Peyer's patch (tissue), 4 donors: ENCODE measurements at regions not wholly inside any gene's neighbourhood (a gene's known extent, or its start where the extent isn't known, plus 50 kb on each side); places are given as distances from the start of the nearest gene placed in this dataset.

Experiments
- DNase-seq, 3 donors: peaks; one replicate each; pipeline ENCODE4 v3.0.0-alpha.2; 2017 to 2019
- H3K27ac ChIP-seq, 4 donors: fragments of 200-600 bp; sonication (generic); one replicate each; pipeline ENCODE4 v1.5.1; 2016 to 2019
- H3K27me3 ChIP-seq, 2 donors: fragments of 200-600 bp; sonication (generic); one replicate each; pipeline ENCODE4 v1.5.1; 2019
- H3K36me3 ChIP-seq, 3 donors: fragments of 200-600 bp; sonication (generic); one replicate each; pipeline ENCODE4 v1.5.1; 2016 to 2019
- H3K4me1 ChIP-seq, 4 donors: fragments of 200-600 bp; sonication (generic); one replicate each; pipeline ENCODE4 v1.5.1; 2016 to 2019
- H3K4me3 ChIP-seq, 4 donors: fragments of 200-600 bp; sonication (generic); 1 replicate in 3 of 4; 2 replicates in 1 of 4; pipeline ENCODE4 v1.5.1; 2016 to 2019; ENCODE audit warnings: mild to moderate bottlenecking in 1 of 4
- H3K9me3 ChIP-seq, 4 donors: fragments of 200-600 bp; sonication (generic); one replicate each; pipeline ENCODE4 v1.5.1; 2016 to 2019; ENCODE audit warnings: mild to moderate bottlenecking in 1 of 4
- POLR2A ChIP-seq, 2 donors: fragments of 450-650 bp; IDR thresholded peaks; one replicate each; pipeline ENCODE4 v1.5.1; 2017; ENCODE audit warnings: antibody characterized with exemption in 2 of 2, mild to moderate bottlenecking in 2 of 2, moderate library complexity in 2 of 2
- TF ChIP-seq, protein P1 (sequence below), 6 experiments: fragments of 450-650 bp in 4 of 6; fragments of 200-600 bp in 2 of 6; sonication (generic) in 1 of 6; IDR thresholded peaks; one replicate each; pipeline ENCODE4 v1.5.1; 2017 to 2019; ENCODE audit warnings: antibody characterized with exemption in 6 of 6, mild to moderate bottlenecking in 3 of 6, moderate library complexity in 1 of 6

DNA sequence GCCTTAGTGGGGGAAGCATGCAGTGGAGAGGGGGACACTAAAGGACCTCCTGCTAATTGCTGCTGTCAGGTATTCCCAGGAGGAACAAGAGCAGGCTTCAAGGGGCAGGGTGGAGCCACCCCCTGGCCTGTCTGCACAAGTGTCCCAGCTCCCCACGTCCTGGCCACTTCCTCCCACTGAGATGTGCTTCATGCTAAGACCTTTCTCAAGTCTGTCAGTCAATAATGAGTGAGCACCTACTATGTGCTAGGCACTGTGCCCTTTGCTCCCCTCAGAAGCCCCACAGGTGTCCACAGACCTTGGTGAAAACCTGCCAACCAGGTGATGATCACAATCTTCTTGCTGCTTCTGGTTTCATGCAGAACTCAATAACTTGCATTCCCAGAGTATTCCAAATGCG is 147.9 kb downstream of the UNC5CL start:
- H3K4me3 ChIP-seq, result no peak overlapping the region
- no peaks in the 10 kb centered on the region for H3K36me3 ChIP-seq
- DNase-seq, result no peak
- no peaks in the 10 kb centered on the region for H3K4me1 ChIP-seq
- no peak overlapping the region for H3K27ac ChIP-seq
- TF ChIP-seq, protein P1, sequence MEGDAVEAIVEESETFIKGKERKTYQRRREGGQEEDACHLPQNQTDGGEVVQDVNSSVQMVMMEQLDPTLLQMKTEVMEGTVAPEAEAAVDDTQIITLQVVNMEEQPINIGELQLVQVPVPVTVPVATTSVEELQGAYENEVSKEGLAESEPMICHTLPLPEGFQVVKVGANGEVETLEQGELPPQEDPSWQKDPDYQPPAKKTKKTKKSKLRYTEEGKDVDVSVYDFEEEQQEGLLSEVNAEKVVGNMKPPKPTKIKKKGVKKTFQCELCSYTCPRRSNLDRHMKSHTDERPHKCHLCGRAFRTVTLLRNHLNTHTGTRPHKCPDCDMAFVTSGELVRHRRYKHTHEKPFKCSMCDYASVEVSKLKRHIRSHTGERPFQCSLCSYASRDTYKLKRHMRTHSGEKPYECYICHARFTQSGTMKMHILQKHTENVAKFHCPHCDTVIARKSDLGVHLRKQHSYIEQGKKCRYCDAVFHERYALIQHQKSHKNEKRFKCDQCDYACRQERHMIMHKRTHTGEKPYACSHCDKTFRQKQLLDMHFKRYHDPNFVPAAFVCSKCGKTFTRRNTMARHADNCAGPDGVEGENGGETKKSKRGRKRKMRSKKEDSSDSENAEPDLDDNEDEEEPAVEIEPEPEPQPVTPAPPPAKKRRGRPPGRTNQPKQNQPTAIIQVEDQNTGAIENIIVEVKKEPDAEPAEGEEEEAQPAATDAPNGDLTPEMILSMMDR (IDR thresholded peaks at IDR 0.05), result no peak
- TF ChIP-seq POLR2A (IDR thresholded peaks at IDR 0.05), result no peak
- H3K27me3 ChIP-seq, result no peaks in the 10 kb centered on the region
- no peaks in the 10 kb centered on the region for H3K9me3 ChIP-seq

DNA sequence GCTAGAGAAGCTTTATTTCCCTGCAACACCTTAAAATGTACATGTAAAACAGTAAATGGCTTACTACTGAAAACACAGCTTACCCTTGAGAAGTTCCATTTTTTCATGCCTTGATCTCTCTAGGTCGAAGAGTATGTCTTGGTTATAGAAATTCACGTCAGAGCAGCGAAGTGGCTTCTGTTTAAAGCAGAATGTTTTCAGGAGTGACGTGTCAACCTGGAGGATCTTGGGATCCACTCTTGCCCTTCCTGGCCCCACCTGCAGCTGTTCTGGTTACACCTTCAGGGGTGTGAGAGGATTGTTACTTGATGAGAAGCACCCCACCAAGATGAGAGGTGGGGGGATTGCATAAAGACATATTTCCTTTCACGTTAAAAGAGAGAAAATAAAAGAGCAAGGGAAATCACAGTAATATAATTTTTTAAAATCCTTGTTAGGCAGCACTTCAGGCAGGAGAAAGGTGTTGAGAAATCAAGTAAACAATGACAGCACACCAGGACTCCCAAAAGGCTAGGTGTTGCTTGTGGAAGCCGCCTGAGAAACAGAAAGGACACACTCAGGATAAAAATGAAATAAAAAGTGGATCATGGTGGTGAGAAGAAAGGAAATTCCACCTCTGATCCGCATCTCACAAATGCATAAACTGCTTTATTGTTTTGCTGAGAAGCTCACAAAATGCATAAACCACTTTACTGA is 149.7 kb downstream of the UNC5CL start:
- Histone ChIP-seq H3K4me3 (no peak overlapping the region), H3K9me3 (no peaks in the 10 kb centered on the region), H3K36me3 (no peaks in the 10 kb centered on the region), H3K4me1 (no peaks in the 10 kb centered on the region), H3K27ac (no peak overlapping the region), H3K27me3 (no peaks in the 10 kb centered on the region)
- DNase-seq, result no peak
- TF ChIP-seq, protein P1 (IDR thresholded peaks at IDR 0.05), result no peak
- no peak for TF ChIP-seq POLR2A (IDR thresholded peaks at IDR 0.05)

DNA sequence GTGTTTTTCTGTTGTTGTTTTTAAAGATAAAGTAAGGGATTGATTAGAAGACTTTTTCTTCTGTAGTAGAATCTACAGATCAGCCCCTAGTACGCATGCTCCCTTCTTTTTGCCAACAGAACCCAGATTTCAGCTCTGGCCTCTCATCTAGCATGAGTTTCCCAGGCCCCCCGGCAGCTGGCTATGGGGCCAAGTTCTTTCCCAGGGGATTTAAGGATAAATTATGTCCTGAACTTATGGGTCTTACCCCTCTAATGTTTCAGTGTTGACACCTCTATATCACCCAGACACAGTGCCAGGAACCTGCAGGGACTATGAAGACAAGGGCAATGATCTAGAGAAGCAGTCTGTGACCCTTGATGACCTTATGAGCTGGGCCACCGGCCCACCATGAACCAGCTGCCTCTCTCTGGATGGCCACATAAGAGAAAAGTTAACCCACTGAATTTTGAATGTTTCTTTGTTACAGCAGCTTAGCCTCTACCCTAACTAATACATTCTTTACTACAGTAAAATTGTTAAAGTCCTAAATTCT is 150.5 kb downstream of the UNC5CL start:
- H3K27me3 ChIP-seq, result no peaks in the 10 kb centered on the region
- no peak for DNase-seq
- H3K9me3 ChIP-seq, result no peaks in the 10 kb centered on the region
- H3K36me3 ChIP-seq, result no peaks in the 10 kb centered on the region
- H3K27ac ChIP-seq, result no peak overlapping the region
- no peak overlapping the region for H3K4me3 ChIP-seq
- TF ChIP-seq, protein P1 (IDR thresholded peaks at IDR 0.05), result no peak
- no peak for TF ChIP-seq POLR2A (IDR thresholded peaks at IDR 0.05)
- no peaks in the 10 kb centered on the region for H3K4me1 ChIP-seq

DNA sequence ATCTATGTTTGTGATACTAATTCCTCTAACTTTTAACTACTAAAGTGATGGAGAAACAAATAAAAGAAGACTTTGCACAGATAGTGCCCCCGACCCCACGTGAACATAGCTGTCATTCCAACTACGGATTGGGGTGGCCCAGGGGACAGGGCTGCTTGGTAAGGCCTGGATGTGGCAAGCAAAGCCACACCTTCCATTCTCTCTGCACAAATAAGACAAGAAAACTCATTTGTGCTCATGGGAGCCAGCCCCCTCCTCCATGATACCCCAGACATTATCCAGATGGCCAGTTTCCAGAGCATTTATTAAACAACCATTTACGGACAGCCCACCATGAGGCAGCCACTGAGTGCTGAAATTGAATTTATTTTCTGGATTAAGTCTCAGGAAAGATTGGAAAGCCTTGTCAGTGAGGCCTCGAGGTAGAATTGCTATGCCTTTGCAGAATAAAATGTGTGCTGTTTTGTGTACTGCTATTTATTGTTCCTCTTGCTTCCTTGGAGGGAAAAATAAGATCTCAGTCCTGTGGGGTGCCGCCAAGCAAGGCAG is 151.2 kb downstream of the UNC5CL start:
- TF ChIP-seq POLR2A (IDR thresholded peaks at IDR 0.05), result no peak
- TF ChIP-seq, protein P1 (IDR thresholded peaks at IDR 0.05), result no peak
- DNase-seq, result no peak
- Histone ChIP-seq H3K27me3 (no peaks in the 10 kb centered on the region), H3K27ac (no peak overlapping the region), H3K9me3 (no peaks in the 10 kb centered on the region), H3K36me3 (no peaks in the 10 kb centered on the region), H3K4me1 (no peaks in the 10 kb centered on the region), H3K4me3 (no peak overlapping the region)

DNA sequence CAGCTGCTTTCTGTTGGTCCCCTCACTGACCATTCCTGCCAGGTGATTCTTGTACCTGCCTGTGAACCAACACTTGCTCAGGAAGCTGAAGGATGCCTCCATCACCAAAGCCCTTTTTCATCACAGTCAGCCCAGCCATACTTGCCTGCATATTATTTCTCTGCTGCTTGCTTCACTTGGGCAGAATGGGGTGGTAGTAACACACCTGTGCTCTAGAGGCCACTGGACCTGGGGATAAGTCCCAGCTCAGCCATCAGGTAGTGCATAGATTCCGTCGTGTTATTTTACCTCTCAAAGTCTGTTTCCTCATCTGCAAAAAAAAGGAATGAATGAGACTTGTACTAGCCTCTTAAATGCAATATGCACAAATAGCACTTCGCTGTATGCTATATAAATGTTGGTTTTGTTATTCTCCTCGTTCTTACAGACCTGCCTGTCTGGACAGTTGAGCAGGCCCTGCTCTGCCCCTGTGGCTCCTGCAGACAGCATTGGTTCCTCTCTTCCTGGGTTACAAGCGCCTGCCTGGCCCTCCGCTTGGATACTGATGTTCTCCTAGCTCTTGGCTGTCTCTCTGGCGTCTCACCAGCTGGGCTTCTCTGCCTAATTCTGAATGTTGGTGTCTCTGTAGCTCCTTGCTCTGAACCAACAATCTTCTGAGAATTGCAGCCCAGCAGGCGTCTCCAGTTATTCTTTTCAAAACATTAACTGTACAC is 151.8 kb downstream of the UNC5CL start:
- Histone ChIP-seq H3K9me3 (no peaks in the 10 kb centered on the region), H3K4me3 (no peak overlapping the region), H3K27ac (no peak overlapping the region), H3K36me3 (no peaks in the 10 kb centered on the region), H3K4me1 (no peaks in the 10 kb centered on the region), H3K27me3 (no peaks in the 10 kb centered on the region)
- TF ChIP-seq, protein P1 (IDR thresholded peaks at IDR 0.05), result no peak
- no peak for TF ChIP-seq POLR2A (IDR thresholded peaks at IDR 0.05)
- no peak for DNase-seq
